ENCODE measurements at regions not wholly inside any gene's neighbourhood (a gene's known extent, or its start where the extent isn't known, plus 50 kb on each side); places are given as distances from the start of the nearest gene placed in this dataset.
"Not testable (repeated sequence)": the region's sequence is repeated elsewhere in the genome, so short reads cannot be mapped to it uniquely, and the experiment has no call there.

- DNase-seq = no peak
Measured at GRCh38 chr12:18794000-18794399, 56.1 kb downstream of the CAPZA3 start.

DNA sequence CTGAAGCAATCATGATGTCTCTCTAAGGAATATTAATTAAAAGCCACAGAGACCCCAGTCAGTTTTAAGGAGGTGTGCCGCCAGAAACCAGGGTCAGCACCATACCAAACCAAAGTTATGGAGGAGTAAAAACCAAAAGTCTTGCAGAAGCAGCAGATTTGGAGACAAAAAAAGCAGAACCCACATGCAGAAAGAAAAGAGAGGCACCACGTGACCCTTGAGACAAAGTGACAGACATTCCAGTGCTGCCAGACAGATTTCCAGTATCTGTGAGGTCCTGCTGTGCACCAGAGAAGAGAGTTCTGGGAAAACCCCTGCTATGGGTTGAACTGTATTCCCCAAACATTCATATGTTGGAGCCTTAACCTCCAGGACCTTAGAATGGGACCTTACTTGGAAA, 59.7 kb downstream of the CAPZA3 start:
- no peak for DNase-seq

DNA sequence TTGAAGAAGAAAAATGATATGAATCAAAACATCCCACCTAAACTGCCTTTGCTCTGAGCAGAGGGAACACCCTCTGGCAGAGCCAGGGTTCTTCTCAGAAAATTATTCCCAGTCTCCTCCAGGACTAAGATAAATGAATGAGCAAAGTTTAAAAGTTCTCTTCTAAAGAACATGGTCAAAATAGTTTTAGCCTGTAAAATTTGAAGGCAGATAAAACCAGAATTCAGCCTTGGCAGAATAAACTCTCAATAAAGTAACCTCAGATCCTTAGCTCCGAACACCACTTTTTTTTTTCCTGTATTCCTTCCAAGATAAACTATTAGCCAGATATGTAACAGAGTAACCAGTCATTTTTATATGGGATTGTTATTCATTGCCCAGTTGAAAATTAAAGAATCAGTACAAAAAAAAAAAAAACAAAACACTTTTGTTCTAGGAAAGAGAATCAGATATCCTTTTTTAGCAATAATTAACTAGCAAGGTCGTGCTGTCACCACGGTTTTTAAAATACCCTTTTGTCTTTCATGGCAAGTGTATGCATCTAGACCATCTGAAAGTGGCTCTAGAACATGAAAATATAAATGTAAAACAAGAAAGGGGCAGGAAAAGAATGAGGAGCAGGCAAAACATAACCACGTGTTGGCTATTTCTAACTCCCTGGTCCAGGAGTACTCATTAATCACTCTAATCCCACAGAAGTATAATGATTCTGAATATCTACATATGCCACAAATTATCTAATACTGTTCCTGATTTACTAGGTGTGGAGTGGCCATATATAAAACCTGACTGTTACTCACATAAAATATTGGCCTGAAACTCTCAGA, 60.8 kb downstream of the CAPZA3 start:
- no peak for DNase-seq

DNA sequence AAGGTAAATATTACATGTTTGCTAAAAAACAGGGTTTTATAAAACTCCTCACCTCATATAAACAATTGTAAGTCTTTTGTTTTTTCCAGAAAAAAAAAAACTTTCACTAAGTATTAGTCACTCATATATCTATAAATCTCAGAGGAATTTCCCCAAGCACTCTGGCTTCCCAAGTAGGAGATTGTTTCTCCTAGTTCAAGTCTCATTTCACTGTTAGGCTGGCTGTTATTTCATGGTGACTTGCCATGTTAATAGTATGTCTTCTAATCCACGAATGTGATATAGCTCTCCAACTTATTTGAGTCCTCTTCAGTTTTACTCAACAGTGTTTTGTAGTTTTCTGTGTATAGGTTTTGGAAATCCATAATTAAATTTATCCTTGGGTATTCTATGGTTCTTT, 61.6 kb downstream of the CAPZA3 start:
- no peak for DNase-seq

- no peak for DNase-seq
Measured at GRCh38 chr12:18805516-18806248, 67.8 kb downstream of the CAPZA3 start.

DNA sequence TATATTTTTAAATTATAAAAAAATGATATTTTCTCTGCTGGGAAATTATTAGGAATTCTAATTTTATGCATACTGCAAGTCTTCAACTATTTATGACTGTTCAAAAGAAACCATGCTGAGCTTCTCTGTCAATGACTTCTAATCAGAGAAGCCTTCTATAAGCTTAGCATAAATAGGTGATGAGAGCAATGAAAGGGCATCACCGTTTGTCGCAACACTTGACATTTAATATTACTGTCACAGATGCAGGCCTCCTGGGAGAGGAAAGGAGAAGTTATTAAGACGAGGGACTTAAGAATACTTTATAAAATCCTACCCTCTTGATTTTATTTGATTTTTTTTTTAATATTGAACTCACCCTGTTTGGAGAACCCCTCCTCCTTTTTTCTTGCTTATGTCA, 69.8 kb downstream of the CAPZA3 start:
- no peak for DNase-seq

GRCh38 chr12:18808221-18808620, 70.3 kb downstream of the CAPZA3 start:
- DNase-seq = no peak

- DNase-seq = no peak
Measured at GRCh38 chr12:18810537-18811253, 72.8 kb downstream of the CAPZA3 start.

DNA sequence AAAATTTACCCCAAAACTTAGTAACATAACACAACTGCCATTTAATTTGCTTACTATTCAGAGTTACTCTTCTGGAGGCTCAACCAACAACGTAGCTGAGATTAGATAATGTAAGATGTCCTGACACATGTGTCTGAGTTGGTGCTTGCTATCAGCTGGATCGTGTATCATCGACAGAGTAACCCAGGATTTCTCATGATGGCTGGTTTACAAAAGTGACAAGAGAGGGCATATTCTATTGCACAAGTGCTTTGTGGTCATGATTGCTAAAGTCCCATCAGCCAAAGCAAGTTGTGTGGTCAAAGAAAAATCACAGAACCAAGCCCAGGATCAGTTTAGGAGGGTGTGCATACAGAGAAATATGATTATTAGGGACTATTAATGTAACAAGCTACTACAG, 73.4 kb downstream of the CAPZA3 start:
- no peak for DNase-seq

GRCh38 chr12:18813753-18814152, 75.8 kb downstream of the CAPZA3 start:
- DNase-seq = no peak

DNA sequence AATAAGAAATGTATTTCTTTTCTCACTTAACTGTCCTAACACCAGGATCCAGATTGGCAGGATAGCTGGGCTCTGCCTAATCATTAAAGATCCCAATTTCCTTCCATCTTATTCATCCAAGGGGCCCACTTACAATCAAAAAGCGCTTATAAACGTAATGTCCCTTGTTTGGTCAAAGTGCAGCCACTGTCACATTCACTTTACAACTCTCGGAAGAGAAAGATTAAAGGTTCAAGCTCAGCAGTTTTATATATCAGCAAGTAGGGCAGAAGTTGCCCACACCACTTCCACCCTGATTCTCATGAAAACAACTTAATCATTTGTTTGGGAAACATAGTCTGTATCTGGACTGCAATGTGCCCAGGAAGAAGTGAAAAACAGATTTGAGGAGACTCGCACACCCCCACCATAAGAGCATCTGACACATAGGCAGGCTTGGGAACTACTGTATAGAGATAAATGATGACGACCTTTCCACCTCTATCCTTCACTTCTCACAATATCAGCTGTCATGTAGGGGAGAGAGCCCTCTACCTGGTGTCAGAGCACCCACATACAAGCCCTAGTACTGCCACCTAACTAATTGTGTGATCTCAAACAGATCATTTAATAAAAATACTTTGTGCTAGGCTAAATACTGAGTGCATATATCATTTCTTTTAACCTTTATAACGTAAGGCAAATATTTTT, 80.8 kb downstream of the CAPZA3 start:
- DNase-seq = no peak

- no peak for DNase-seq
Measured at GRCh38 chr12:18819484-18819883, 81.6 kb downstream of the CAPZA3 start.

DNA sequence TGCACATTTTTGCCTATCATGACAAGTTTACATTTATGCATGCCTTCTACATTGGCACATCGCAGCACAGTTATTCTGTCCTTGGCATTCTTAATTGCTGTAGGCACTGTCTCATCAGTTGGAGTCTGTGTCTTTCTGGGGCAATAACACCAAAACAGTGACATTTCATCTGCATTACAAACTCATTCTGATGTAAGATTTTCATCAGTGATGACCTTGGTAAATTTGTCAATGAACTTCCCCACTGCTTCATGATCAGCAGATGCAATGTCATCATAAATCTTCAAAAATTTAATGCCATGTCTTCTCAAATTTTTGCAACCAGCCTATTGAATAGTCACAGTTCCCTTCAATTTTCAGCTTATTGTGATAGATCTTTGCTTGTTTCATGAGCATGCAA, 85.5 kb downstream of the CAPZA3 start:
- no peak for DNase-seq

- DNase-seq = no peak
Measured at GRCh38 chr12:18824287-18824686, 86.4 kb downstream of the CAPZA3 start.

GRCh38 chr12:18825138-18825537, 87.2 kb downstream of the CAPZA3 start:
- DNase-seq = no peak

GRCh38 chr12:18827913-18828312, 90.0 kb downstream of the CAPZA3 start:
- no peak for DNase-seq

DNA sequence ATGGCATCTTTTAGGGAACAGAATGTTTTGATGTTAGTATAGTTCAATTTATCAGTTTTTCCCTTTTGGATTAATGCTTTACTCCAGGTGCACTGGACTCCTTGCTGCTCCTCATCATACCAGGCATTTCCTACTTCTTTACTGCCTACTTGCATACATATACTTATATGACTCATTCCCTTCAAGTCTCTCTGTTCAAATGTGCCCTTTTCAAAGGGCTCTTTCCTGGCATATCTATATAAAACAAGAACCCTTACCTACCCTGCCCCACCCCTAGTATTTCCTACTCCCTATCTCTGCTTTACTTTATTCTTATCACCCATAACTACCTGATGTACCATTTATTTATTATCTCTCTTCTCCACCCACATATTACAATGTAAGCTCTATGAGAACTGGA, 90.6 kb downstream of the CAPZA3 start:
- no peak for DNase-seq

DNA sequence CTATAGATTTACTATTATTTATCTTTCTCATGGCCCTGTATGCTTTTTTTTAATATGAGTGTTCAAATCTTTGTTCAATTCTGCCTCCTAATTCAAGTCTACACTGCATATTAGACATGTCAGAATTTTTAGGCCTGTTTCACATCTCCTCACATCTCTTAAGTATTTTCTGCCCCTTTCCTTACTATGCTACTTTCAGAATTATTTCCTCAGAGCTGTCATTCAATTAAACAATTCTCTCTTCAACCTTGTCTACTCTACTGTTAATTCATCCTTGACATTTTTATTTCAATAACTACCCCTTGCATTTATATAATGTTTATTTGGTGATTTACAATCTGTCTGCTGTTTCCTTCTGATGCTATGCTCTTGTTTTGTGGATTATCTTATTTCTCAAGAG, 91.1 kb downstream of the CAPZA3 start:
- no peak for DNase-seq

- not testable (repeated sequence) for DNase-seq
Measured at GRCh38 chr12:18832932-18833331, 95.0 kb downstream of the CAPZA3 start.

DNA sequence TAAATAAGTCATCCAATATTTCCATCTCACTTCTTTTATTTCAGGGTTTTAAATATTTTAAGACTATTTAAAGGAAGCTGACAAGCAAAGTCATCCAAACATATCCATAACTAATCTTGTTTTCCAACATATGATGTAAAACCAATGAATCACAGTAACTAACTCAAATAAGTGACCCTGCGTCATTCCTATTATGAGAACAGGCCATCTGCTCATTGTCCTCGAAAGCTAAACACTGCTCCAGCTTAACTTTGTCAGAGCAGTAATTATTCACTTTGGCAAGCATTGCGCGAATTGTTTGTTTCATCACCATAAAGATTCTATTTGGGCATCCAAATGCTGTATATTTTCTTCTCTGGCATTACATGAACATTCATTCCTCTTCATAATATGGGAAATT, 99.1 kb downstream of the CAPZA3 start:
- no peak for DNase-seq

DNA sequence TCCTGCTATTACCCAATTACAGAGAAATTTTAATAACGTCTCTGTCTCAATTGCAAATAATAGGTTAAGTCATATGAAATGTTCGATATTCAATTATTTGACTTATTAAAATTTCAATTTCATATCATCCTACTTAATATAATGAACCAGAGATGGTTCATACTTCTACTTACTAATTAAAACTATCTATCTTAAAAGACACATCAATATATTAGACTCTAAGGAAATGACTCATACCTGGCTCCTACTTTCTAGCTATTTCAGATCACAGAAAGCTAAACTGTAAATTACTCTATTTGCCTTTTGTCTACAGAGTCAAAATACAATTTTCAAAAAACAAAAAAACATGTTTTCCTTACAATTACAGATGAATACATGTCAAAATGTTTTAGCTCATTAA, 99.6 kb downstream of the CAPZA3 start:
- no peak for DNase-seq

DNA sequence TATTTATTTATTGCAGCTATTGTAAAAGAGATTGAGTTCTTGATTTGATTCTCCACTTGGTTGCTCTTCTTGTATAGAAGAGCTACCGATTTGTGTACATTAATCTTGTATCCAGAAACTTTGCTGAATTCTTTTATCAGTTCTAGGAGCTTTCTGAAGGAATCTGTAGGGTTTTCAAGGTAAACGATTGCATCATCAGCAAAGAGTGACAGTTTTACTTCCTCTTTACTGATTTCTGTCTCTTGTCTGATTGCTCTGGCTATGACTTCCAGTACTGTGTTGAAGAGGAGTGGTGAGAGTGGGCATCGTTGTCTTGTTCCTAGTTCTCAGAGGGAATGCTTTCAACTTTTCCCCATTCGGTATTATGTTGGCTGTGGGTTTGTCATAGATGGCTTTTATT, 103.1 kb downstream of the CAPZA3 start:
- not testable (repeated sequence) for DNase-seq

GRCh38 chr12:18849080-18849479, 111.2 kb downstream of the CAPZA3 start:
- DNase-seq = no peak

All from activated CD4-positive, alpha-beta T cell treated with anti-CD3 and anti-CD28 coated beads, Interleukin-2, Interleukin-6, amounts not matched to agents 100 ng/mL and 50 ng/mL, durations not matched to agents 16 hours and 8 hours (primary cell).